ENCODE measurements at regions not wholly inside any gene's neighbourhood (a gene's known extent, or its start where the extent isn't known, plus 50 kb on each side); places are given as distances from the start of the nearest gene placed in this dataset.

GRCh38 chr9:78902051-78902450 is 605.1 kb downstream of the PSAT1 start:
- Histone ChIP-seq H3K4me3 (ENCODE audit: low read length) (no peak overlapping the region), H3K36me3 (replicated peaks; ENCODE audit: low read depth, low read length) (no peaks in the 10 kb centered on the region), H3K9ac (ENCODE audit: low read length) (no peak overlapping the region)

GRCh38 chr9:78903581-78903980 is 606.7 kb downstream of the PSAT1 start:
- no peaks in the 10 kb centered on the region for H3K27me3 ChIP-seq (ENCODE audit: low read depth, low read length)

More at GRCh38 chr9:78902051-78902450, 605.1 kb downstream of the PSAT1 start:
- TF ChIP-seq CTCF (IDR thresholded peaks at IDR 0.05; ENCODE audit: low read depth, low read length): no peak
- no peak for TF ChIP-seq EZH2phosphoT487 (IDR thresholded peaks at IDR 0.05; ENCODE audit: low read depth)
- H4K20me1 ChIP-seq (ENCODE audit: insufficient read depth, low read length): no peaks in the 10 kb centered on the region
- H3K4me1 ChIP-seq (ENCODE audit: low read length): peaks cover 9% of the 10 kb centered on the region
- no peak overlapping the region for H2AFZ ChIP-seq (ENCODE audit: low read depth, low read length)
- no peaks in the 10 kb centered on the region for H3K79me2 ChIP-seq (ENCODE audit: low read length)
- no peak overlapping the region for H3K4me2 ChIP-seq (ENCODE audit: low read length)
- no peaks in the 10 kb centered on the region for H3K9me3 ChIP-seq (ENCODE audit: insufficient read depth, low read length)
- H3K27ac ChIP-seq (ENCODE audit: low read length): no peak overlapping the region
- H3K27me3 ChIP-seq (ENCODE audit: low read depth, low read length): no peaks in the 10 kb centered on the region

GRCh38 chr9:78904686-78905085 is 607.8 kb downstream of the PSAT1 start:
- TF ChIP-seq CTCF (IDR thresholded peaks at IDR 0.05; ENCODE audit: low read depth, low read length): no peak
- TF ChIP-seq EZH2phosphoT487 (IDR thresholded peaks at IDR 0.05; ENCODE audit: low read depth): no peak
- no peaks in the 10 kb centered on the region for H3K27me3 ChIP-seq (ENCODE audit: low read depth, low read length)
- H3K27ac ChIP-seq (ENCODE audit: low read length): no peak overlapping the region
- H3K79me2 ChIP-seq (ENCODE audit: low read length): no peaks in the 10 kb centered on the region
- H3K9me3 ChIP-seq (ENCODE audit: insufficient read depth, low read length): no peaks in the 10 kb centered on the region
- H3K9ac ChIP-seq (ENCODE audit: low read length): no peak overlapping the region
- no peak overlapping the region for H3K4me2 ChIP-seq (ENCODE audit: low read length)
- no peaks in the 10 kb centered on the region for H4K20me1 ChIP-seq (ENCODE audit: insufficient read depth, low read length)
- no peaks in the 10 kb centered on the region for H3K36me3 ChIP-seq (replicated peaks; ENCODE audit: low read depth, low read length)
- H3K4me3 ChIP-seq (ENCODE audit: low read length): no peak overlapping the region
- no peak overlapping the region for H2AFZ ChIP-seq (ENCODE audit: low read depth, low read length)
- H3K4me1 ChIP-seq (ENCODE audit: low read length): peaks cover 9% of the 10 kb centered on the region

More at GRCh38 chr9:78903581-78903980, 606.7 kb downstream of the PSAT1 start:
- H3K9me3 ChIP-seq (ENCODE audit: insufficient read depth, low read length): no peaks in the 10 kb centered on the region
- H3K27ac ChIP-seq (ENCODE audit: low read length): no peak overlapping the region
- H3K9ac ChIP-seq (ENCODE audit: low read length): no peak overlapping the region
- no peak overlapping the region for H3K4me2 ChIP-seq (ENCODE audit: low read length)
- H2AFZ ChIP-seq (ENCODE audit: low read depth, low read length): no peak overlapping the region
- H3K4me1 ChIP-seq (ENCODE audit: low read length): peaks cover 9% of the 10 kb centered on the region
- no peaks in the 10 kb centered on the region for H4K20me1 ChIP-seq (ENCODE audit: insufficient read depth, low read length)
- no peaks in the 10 kb centered on the region for H3K79me2 ChIP-seq (ENCODE audit: low read length)
- H3K36me3 ChIP-seq (replicated peaks; ENCODE audit: low read depth, low read length): no peaks in the 10 kb centered on the region
- H3K4me3 ChIP-seq (ENCODE audit: low read length): no peak overlapping the region
- TF ChIP-seq EZH2phosphoT487 (IDR thresholded peaks at IDR 0.05; ENCODE audit: low read depth) (no peak), CTCF (IDR thresholded peaks at IDR 0.05; ENCODE audit: low read depth, low read length) (no peak)

GRCh38 chr9:78905387-78905786 is 608.5 kb downstream of the PSAT1 start:
- H3K9me3 ChIP-seq (ENCODE audit: insufficient read depth, low read length): no peaks in the 10 kb centered on the region
- H3K4me2 ChIP-seq (ENCODE audit: low read length): no peak overlapping the region
- no peak overlapping the region for H3K27ac ChIP-seq (ENCODE audit: low read length)
- H3K4me3 ChIP-seq (ENCODE audit: low read length): no peak overlapping the region
- H3K4me1 ChIP-seq (ENCODE audit: low read length): peaks cover 9% of the 10 kb centered on the region
- no peaks in the 10 kb centered on the region for H4K20me1 ChIP-seq (ENCODE audit: insufficient read depth, low read length)
- no peak for TF ChIP-seq CTCF (IDR thresholded peaks at IDR 0.05; ENCODE audit: low read depth, low read length)
- TF ChIP-seq EZH2phosphoT487 (IDR thresholded peaks at IDR 0.05; ENCODE audit: low read depth): no peak
- H3K27me3 ChIP-seq (ENCODE audit: low read depth, low read length): no peaks in the 10 kb centered on the region
- H3K9ac ChIP-seq (ENCODE audit: low read length): no peak overlapping the region
- no peaks in the 10 kb centered on the region for H3K36me3 ChIP-seq (replicated peaks; ENCODE audit: low read depth, low read length)
- no peaks in the 10 kb centered on the region for H3K79me2 ChIP-seq (ENCODE audit: low read length)
- H2AFZ ChIP-seq (ENCODE audit: low read depth, low read length): no peak overlapping the region
